ENCODE measurements at regions not wholly inside any gene's neighbourhood (a gene's known extent, or its start where the extent isn't known, plus 50 kb on each side); places are given as distances from the start of the nearest gene placed in this dataset.

GRCh38 chr2:7598402-7598801 is 681.2 kb downstream of the RNF144A start:
- DNase-seq (ENCODE audit: low spot score) = no peak

GRCh38 chr2:7599462-7600258 is 682.4 kb downstream of the RNF144A start:
- no peak for DNase-seq (ENCODE audit: low spot score)

- DNase-seq (ENCODE audit: low spot score) = no peak
These were observed 684.8 kb downstream of the RNF144A start for GRCh38 chr2:7601990-7602389.

- DNase-seq (ENCODE audit: low spot score) = no peak
These were observed 687.2 kb downstream of the RNF144A start for GRCh38 chr2:7604456-7604855.

- peak; percentile 15 for DNase-seq (ENCODE audit: low spot score)
These were observed 690.4 kb downstream of the RNF144A start for GRCh38 chr2:7607441-7608173.

- DNase-seq (ENCODE audit: low spot score) = no peak
These were observed 692.3 kb downstream of the RNF144A start for GRCh38 chr2:7609556-7609955.

- no peak for DNase-seq (ENCODE audit: low spot score)
These were observed 692.8 kb downstream of the RNF144A start for GRCh38 chr2:7609974-7610373.

GRCh38 chr2:7611750-7612149 is 694.5 kb downstream of the RNF144A start:
- no peak for DNase-seq (ENCODE audit: low spot score)

GRCh38 chr2:7612969-7613368 is 695.8 kb downstream of the RNF144A start:
- peak; percentile 52 for DNase-seq (ENCODE audit: low spot score)

- DNase-seq (ENCODE audit: low spot score) = no peak
These were observed 696.6 kb downstream of the RNF144A start for GRCh38 chr2:7613831-7614230.

- no peak for DNase-seq (ENCODE audit: low spot score)
These were observed 700.8 kb downstream of the RNF144A start for GRCh38 chr2:7618031-7618430.

GRCh38 chr2:7619203-7619970 is 702.2 kb downstream of the RNF144A start:
- peak; percentile 52 for DNase-seq (ENCODE audit: low spot score)

GRCh38 chr2:7620255-7620654 is 703.0 kb downstream of the RNF144A start:
- peak; percentile 32 for DNase-seq (ENCODE audit: low spot score)

- DNase-seq (ENCODE audit: low spot score) = peak; percentile 35
These were observed 704.0 kb downstream of the RNF144A start for GRCh38 chr2:7621018-7621814.

GRCh38 chr2:7625392-7626138 is 708.4 kb downstream of the RNF144A start:
- no peak for DNase-seq (ENCODE audit: low spot score)

- no peak for DNase-seq (ENCODE audit: low spot score)
These were observed 708.9 kb downstream of the RNF144A start for GRCh38 chr2:7626139-7626537.

GRCh38 chr2:7627583-7627982 is 710.4 kb downstream of the RNF144A start:
- DNase-seq (ENCODE audit: low spot score) = peak; percentile 54

GRCh38 chr2:7632420-7632819 is 715.2 kb downstream of the RNF144A start:
- no peak for DNase-seq (ENCODE audit: low spot score)

- DNase-seq (ENCODE audit: low spot score) = no peak
These were observed 716.4 kb downstream of the RNF144A start for GRCh38 chr2:7633566-7634153.

GRCh38 chr2:7634409-7634808 is 717.2 kb downstream of the RNF144A start:
- no peak for DNase-seq (ENCODE audit: low spot score)

- no peak for DNase-seq (ENCODE audit: low spot score)
These were observed 722.3 kb downstream of the RNF144A start for GRCh38 chr2:7639476-7639875.
